Smooth muscle cell (in vitro differentiated cells): ENCODE measurements at regions not wholly inside any gene's neighbourhood (a gene's known extent, or its start where the extent isn't known, plus 50 kb on each side); places are given as distances from the start of the nearest gene placed in this dataset.

Source experiments
- DNase-seq: peaks from one replicate; lab custom pipeline; 2025; ENCODE audit not compliant: unreplicated experiment; lab: John Stamatoyannopoulos, UW
- H2AFZ ChIP-seq: fragments of 200-600 bp; sonication (generic); 2 replicates; pipeline ENCODE4 v1.6.0; 2016; ENCODE audit warnings: antibody characterized with exemption, low read depth, mild to moderate bottlenecking
- H3F3A ChIP-seq: fragments of 200-600 bp; sonication (generic); 2 replicates; pipeline ENCODE4 v1.6.0; 2017; ENCODE audit warnings: antibody characterized with exemption, low read depth
- H3K27ac ChIP-seq: fragments of 200-600 bp; sonication (generic); 2 replicates; pipeline ENCODE4 v1.5.1; 2016; ENCODE audit warnings: low read depth, mild to moderate bottlenecking
- H3K27me3 ChIP-seq: fragments of 200-600 bp; sonication (generic); 2 replicates; pipeline ENCODE4 v1.6.1; 2016; ENCODE audit warnings: low read depth, mild to moderate bottlenecking
- H3K36me3 ChIP-seq: fragments of 200-600 bp; sonication (generic); 2 replicates; pipeline ENCODE4 v1.5.1; 2016; ENCODE audit warnings: low read depth
- H3K4me1 ChIP-seq: fragments of 200-600 bp; sonication (generic); 2 replicates; pipeline ENCODE4 v1.5.1; 2016; ENCODE audit warnings: low read depth
- H3K4me2 ChIP-seq: fragments of 200-600 bp; sonication (generic); 2 replicates; pipeline ENCODE4 v1.6.0; 2016; ENCODE audit warnings: mild to moderate bottlenecking
- H3K4me3 ChIP-seq: fragments of 200-600 bp; sonication (generic); 2 replicates; pipeline ENCODE4 v1.5.1; 2016; ENCODE audit warnings: mild to moderate bottlenecking
- H3K79me2 ChIP-seq: fragments of 200-600 bp; sonication (generic); 2 replicates; pipeline ENCODE4 v1.6.0; 2016; ENCODE audit warnings: low read depth, mild to moderate bottlenecking
- H3K9ac ChIP-seq: fragments of 200-600 bp; sonication (generic); 2 replicates; pipeline ENCODE4 v1.6.0; 2016; ENCODE audit warnings: low read depth
- H3K9me3 ChIP-seq: fragments of 200-600 bp; sonication (generic); replicated peaks from 2 replicates; pipeline ENCODE4 v1.5.1; 2016; ENCODE audit warnings: low read depth
- H4K20me1 ChIP-seq: fragments of 200-600 bp; sonication (generic); 2 replicates; pipeline ENCODE4 v1.6.0; 2016; ENCODE audit warnings: low read depth
- WGBS: methylation state at CpG from one replicate; pipeline ENCODE4 v1.1.7; 2016; ENCODE audit warnings: low lambda C conversion rate; 5-methylcytosine and 5-hydroxymethylcytosine counted together
- TF ChIP-seq, protein P1 (sequence below): fragments of 200-600 bp; sonication (generic); IDR thresholded peaks from 2 replicates; pipeline ENCODE4 v1.5.1; 2017; ENCODE audit warnings: borderline replicate concordance, mild to moderate bottlenecking, antibody characterized with exemption; ENCODE audit not compliant: insufficient read depth, poor library complexity, severe bottlenecking

DNA sequence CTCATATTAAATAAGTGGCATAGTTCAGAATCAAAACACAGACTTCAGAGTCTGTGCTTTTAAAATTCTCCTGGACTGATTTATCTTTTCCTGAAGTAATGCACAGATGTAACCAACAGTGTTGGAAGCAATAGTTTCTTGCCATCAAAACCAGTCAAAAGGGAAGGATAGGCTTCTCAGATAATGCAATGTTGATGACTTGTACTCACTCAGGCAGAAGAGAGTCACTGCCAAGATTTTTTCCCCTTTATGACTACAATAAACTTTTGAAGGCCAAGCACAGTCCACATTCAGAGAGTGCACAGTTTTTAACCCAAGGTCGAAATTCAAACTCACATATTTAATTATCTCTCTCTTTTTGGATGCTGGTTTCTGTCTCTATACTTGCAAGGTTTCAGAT, 305.0 kb upstream of the SGO1 start:
- no peak overlapping the region for H3K4me2 ChIP-seq
- no peaks in the 10 kb centered on the region for H3K27me3 ChIP-seq
- TF ChIP-seq, protein P1, sequence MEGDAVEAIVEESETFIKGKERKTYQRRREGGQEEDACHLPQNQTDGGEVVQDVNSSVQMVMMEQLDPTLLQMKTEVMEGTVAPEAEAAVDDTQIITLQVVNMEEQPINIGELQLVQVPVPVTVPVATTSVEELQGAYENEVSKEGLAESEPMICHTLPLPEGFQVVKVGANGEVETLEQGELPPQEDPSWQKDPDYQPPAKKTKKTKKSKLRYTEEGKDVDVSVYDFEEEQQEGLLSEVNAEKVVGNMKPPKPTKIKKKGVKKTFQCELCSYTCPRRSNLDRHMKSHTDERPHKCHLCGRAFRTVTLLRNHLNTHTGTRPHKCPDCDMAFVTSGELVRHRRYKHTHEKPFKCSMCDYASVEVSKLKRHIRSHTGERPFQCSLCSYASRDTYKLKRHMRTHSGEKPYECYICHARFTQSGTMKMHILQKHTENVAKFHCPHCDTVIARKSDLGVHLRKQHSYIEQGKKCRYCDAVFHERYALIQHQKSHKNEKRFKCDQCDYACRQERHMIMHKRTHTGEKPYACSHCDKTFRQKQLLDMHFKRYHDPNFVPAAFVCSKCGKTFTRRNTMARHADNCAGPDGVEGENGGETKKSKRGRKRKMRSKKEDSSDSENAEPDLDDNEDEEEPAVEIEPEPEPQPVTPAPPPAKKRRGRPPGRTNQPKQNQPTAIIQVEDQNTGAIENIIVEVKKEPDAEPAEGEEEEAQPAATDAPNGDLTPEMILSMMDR: no peak
- no peaks in the 10 kb centered on the region for H3K36me3 ChIP-seq
- H3K27ac ChIP-seq: no peak overlapping the region
- no peaks in the 10 kb centered on the region for H4K20me1 ChIP-seq
- no peaks in the 10 kb centered on the region for H3K79me2 ChIP-seq
- 55% methylated on average over 1 of the region's 1 CpG for WGBS
- no peaks in the 10 kb centered on the region for H3F3A ChIP-seq
- H3K4me1 ChIP-seq: peaks cover 6% of the 10 kb centered on the region
- no peak overlapping the region for H3K4me3 ChIP-seq
- H2AFZ ChIP-seq: no peak overlapping the region
- no peak overlapping the region for H3K9ac ChIP-seq
- DNase-seq: no peak
- H3K9me3 ChIP-seq: no peaks in the 10 kb centered on the region

DNA sequence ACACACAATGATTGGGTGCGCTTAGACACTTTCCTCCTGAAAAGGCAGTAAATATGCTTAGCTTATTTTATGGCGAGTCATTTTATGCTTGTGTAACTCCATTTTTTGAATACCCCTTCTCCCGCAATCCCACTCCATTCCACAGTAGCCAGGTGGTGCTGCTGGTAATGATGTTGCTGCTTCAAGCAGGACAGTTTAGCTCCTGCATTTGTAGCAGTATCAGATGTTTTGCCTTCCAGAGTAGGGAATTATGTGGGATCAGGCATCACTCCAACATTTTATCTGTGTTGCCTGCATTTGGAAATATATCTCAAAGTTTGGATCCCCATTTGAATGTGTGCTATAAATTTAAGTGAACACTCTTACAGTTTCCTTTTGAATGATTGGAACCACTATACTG, 302.1 kb upstream of the SGO1 start:
- Histone ChIP-seq H3K79me2 (no peaks in the 10 kb centered on the region), H3K9me3 (peaks cover 2% of the 10 kb centered on the region), H2AFZ (no peak overlapping the region), H3K27ac (no peak overlapping the region), H3K4me2 (no peak overlapping the region), H3K4me1 (peaks cover 6% of the 10 kb centered on the region), H3K27me3 (no peaks in the 10 kb centered on the region), H4K20me1 (no peaks in the 10 kb centered on the region), H3K36me3 (no peaks in the 10 kb centered on the region), H3K9ac (no peak overlapping the region), H3F3A (no peaks in the 10 kb centered on the region), H3K4me3 (no peak overlapping the region)
- WGBS: 72% methylated on average over 3 of the region's 3 CpGs
- TF ChIP-seq, protein P1: no peak
- DNase-seq: no peak

DNA sequence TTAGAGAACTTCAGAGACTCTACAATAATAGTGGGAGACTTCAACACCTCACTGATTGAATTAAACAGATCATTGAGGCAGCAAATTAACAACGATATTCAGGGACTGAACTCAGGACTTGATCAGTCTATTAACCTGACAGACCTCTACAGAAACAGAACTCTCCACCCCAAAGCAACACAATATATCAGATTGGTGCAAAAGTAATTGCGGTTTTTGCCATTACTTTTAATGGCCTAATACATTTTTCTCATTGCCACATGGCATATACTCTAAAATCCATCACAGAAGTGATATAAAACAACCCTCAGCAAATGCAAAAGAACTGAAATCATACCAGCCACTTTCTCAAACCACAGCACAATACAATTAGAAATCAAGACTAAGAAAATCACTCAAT, 298.1 kb upstream of the SGO1 start:
- 77% methylated on average over 2 of the region's 2 CpGs for WGBS
- TF ChIP-seq, protein P1: no peak
- Histone ChIP-seq H3K4me3 (no peak overlapping the region), H3K9me3 (peaks cover 2% of the 10 kb centered on the region), H2AFZ (no peak overlapping the region), H3F3A (no peaks in the 10 kb centered on the region), H3K36me3 (no peaks in the 10 kb centered on the region), H3K27me3 (no peaks in the 10 kb centered on the region), H4K20me1 (no peaks in the 10 kb centered on the region), H3K4me2 (no peak overlapping the region), H3K4me1 (no peaks in the 10 kb centered on the region), H3K27ac (no peak overlapping the region), H3K79me2 (no peaks in the 10 kb centered on the region), H3K9ac (no peak overlapping the region)
- no peak for DNase-seq

DNA sequence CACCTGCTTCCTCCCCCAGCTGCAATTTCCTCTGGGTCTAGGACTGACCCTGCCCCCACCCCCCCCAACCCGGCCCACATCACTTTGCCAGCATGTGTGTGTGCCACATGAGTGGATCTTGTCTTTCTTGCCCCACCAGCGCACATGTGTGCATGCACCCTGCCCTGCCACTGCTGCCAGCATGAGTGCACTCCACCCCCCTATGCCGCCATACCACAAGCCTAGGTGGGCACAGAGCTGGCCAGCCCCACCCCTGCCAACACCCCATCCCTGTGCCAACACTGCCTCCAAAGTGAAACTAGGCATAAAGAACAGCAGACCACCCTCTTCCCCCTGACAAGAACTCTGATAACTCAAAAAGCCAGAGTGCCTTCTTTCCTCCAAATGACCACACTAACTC, 296.3 kb upstream of the SGO1 start:
- no peak for DNase-seq
- TF ChIP-seq, protein P1: no peak
- Histone ChIP-seq H4K20me1 (no peaks in the 10 kb centered on the region), H3K4me1 (no peaks in the 10 kb centered on the region), H3K9ac (no peak overlapping the region), H3K36me3 (no peaks in the 10 kb centered on the region), H3K27ac (no peak overlapping the region), H2AFZ (no peak overlapping the region), H3K27me3 (no peaks in the 10 kb centered on the region), H3K79me2 (no peaks in the 10 kb centered on the region), H3K9me3 (peaks cover 2% of the 10 kb centered on the region), H3K4me3 (no peak overlapping the region), H3K4me2 (no peak overlapping the region), H3F3A (no peaks in the 10 kb centered on the region)
- 92% methylated on average over 3 of the region's 3 CpGs for WGBS
